ENCODE measurements at regions not wholly inside any gene's neighbourhood (a gene's known extent, or its start where the extent isn't known, plus 50 kb on each side); places are given as distances from the start of the nearest gene placed in this dataset.

GRCh38 chr14:87813211-87813610, 179.8 kb downstream of the GALC start:
- no peaks in the 10 kb centered on the region for H3K27me3 ChIP-seq
- DNase-seq (no peak), ATAC-seq (no peak)
- H3K4me1 ChIP-seq, result no peaks in the 10 kb centered on the region
- H3K9me3 ChIP-seq, result no peaks in the 10 kb centered on the region
- no peak overlapping the region for H3K4me3 ChIP-seq
- intact Hi-C loops (cut with DNase I), result no loop called here
- no peak overlapping the region for H3K27ac ChIP-seq
- TF ChIP-seq CTCF (IDR thresholded peaks at IDR 0.05) (no peak), POLR2A (IDR thresholded peaks at IDR 0.05) (no peak)
- H3K36me3 ChIP-seq, result no peaks in the 10 kb centered on the region
- WGBS (ENCODE audit: insufficient coverage, low coverage, low lambda C conversion rate, missing lambda C conversion rate), result 64% methylated on average over 1 of the region's 1 CpG

- ATAC-seq, result no peak
- Histone ChIP-seq H3K27ac (no peak overlapping the region), H3K36me3 (no peaks in the 10 kb centered on the region), H3K27me3 (no peaks in the 10 kb centered on the region), H3K4me1 (no peaks in the 10 kb centered on the region), H3K4me3 (no peak overlapping the region), H3K9me3 (no peaks in the 10 kb centered on the region)
- no peak for DNase-seq
- TF ChIP-seq CTCF (IDR thresholded peaks at IDR 0.05) (no peak), POLR2A (IDR thresholded peaks at IDR 0.05) (no peak)
- 88% methylated on average over 1 of the region's 1 CpG for WGBS (ENCODE audit: insufficient coverage, low coverage, low lambda C conversion rate, missing lambda C conversion rate)
- intact Hi-C loops (cut with DNase I), result no loop called here
These were observed 181.7 kb downstream of the GALC start for GRCh38 chr14:87811246-87811645.

GRCh38 chr14:87810711-87811110, 182.3 kb downstream of the GALC start:
- DNase-seq, result no peak
- intact Hi-C loops (cut with DNase I), result no loop called here
- Histone ChIP-seq H3K4me3 (no peak overlapping the region), H3K27ac (no peak overlapping the region), H3K36me3 (no peaks in the 10 kb centered on the region), H3K4me1 (no peaks in the 10 kb centered on the region), H3K9me3 (no peaks in the 10 kb centered on the region), H3K27me3 (no peaks in the 10 kb centered on the region)
- WGBS (ENCODE audit: insufficient coverage, low coverage, low lambda C conversion rate, missing lambda C conversion rate), result 61% methylated on average over 6 of the region's 6 CpGs
- no peak for ATAC-seq
- TF ChIP-seq POLR2A (IDR thresholded peaks at IDR 0.05) (no peak), CTCF (IDR thresholded peaks at IDR 0.05) (no peak)

GRCh38 chr14:87809261-87809660, 183.7 kb downstream of the GALC start:
- Histone ChIP-seq H3K4me3 (no peak overlapping the region), H3K27me3 (no peaks in the 10 kb centered on the region), H3K9me3 (no peaks in the 10 kb centered on the region), H3K27ac (no peak overlapping the region), H3K4me1 (no peaks in the 10 kb centered on the region), H3K36me3 (no peaks in the 10 kb centered on the region)
- 71% methylated on average over 5 of the region's 5 CpGs for WGBS (ENCODE audit: insufficient coverage, low coverage, low lambda C conversion rate, missing lambda C conversion rate)
- DNase-seq, result no peak
- TF ChIP-seq POLR2A (IDR thresholded peaks at IDR 0.05), result no peak
- no peak for ATAC-seq
- intact Hi-C loops (cut with DNase I), result no loop called here

GRCh38 chr14:87805315-87805723, 187.7 kb downstream of the GALC start:
- no peaks in the 10 kb centered on the region for H3K9me3 ChIP-seq
- ATAC-seq (peak; percentile 58 to 69 (median 68)), DNase-seq (peak in 2 of 3 donors; percentile 30 to 50)
- no peaks in the 10 kb centered on the region for H3K4me1 ChIP-seq
- TF ChIP-seq CTCF (IDR thresholded peaks at IDR 0.05) (peak; percentile 37 to 57 (median 42)), POLR2A (IDR thresholded peaks at IDR 0.05) (no peak)
- 6% methylated on average over 4 of the region's 4 CpGs for WGBS (ENCODE audit: insufficient coverage, low coverage, low lambda C conversion rate, missing lambda C conversion rate)
- intact Hi-C loops (cut with DNase I), result no loop called here
- H3K27me3 ChIP-seq, result no peaks in the 10 kb centered on the region
- no peaks in the 10 kb centered on the region for H3K36me3 ChIP-seq
- H3K4me3 ChIP-seq, result no peak overlapping the region
- no peak overlapping the region for H3K27ac ChIP-seq

Data from right lobe of liver (tissue), 6 donors.